C4-2B (cell line): ENCODE measurements at regions not wholly inside any gene's neighbourhood (a gene's known extent, or its start where the extent isn't known, plus 50 kb on each side); places are given as distances from the start of the nearest gene placed in this dataset.

Source experiments
- H3K27ac ChIP-seq: fragments of 450-650 bp; 2 replicates; pipeline ENCODE4 v1.5.1; 2017
- CTCF ChIP-seq: fragments of 450-650 bp; conservative IDR thresholded peaks from 2 replicates; pipeline ENCODE4 v1.5.1; 2017; ENCODE audit warnings: mild to moderate bottlenecking
- ZFX ChIP-seq: fragments of 450-650 bp; IDR thresholded peaks from 2 replicates; pipeline ENCODE4 v1.6.1; 2017

- TF ChIP-seq CTCF (no peak), ZFX (no peak)
- no peak overlapping the region for H3K27ac ChIP-seq
Observed at GRCh38 chr4:20087522-20087911, 164.2 kb upstream of the SLIT2 start.

GRCh38 chr4:20086799-20087521 is 164.7 kb upstream of the SLIT2 start:
- TF ChIP-seq ZFX (no peak), CTCF (no peak)
- no peak overlapping the region for H3K27ac ChIP-seq

- H3K27ac ChIP-seq = no peak overlapping the region
- TF ChIP-seq CTCF (no peak), ZFX (no peak)
Observed at GRCh38 chr4:20086067-20086798, 165.5 kb upstream of the SLIT2 start.

- H3K27ac ChIP-seq = no peak overlapping the region
- TF ChIP-seq ZFX (no peak), CTCF (no peak)
Observed at GRCh38 chr4:20085653-20086052, 166.1 kb upstream of the SLIT2 start.

GRCh38 chr4:20085156-20085555 is 166.5 kb upstream of the SLIT2 start:
- TF ChIP-seq CTCF (no peak), ZFX (no peak)
- no peak overlapping the region for H3K27ac ChIP-seq

- TF ChIP-seq CTCF = no peak
- no peak for TF ChIP-seq ZFX
- H3K27ac ChIP-seq = no peak overlapping the region
Observed at GRCh38 chr4:20084488-20084887, 167.2 kb upstream of the SLIT2 start.

GRCh38 chr4:20078644-20079043 is 173.1 kb upstream of the SLIT2 start:
- no peak overlapping the region for H3K27ac ChIP-seq
- no peak for TF ChIP-seq ZFX
- TF ChIP-seq CTCF = no peak
